GM23338 (cell line): ENCODE measurements at regions not wholly inside any gene's neighbourhood (a gene's known extent, or its start where the extent isn't known, plus 50 kb on each side); places are given as distances from the start of the nearest gene placed in this dataset.
A peak's percentile ranks its signal among the peaks of the same experiment; 100 is the strongest.

Experiments used
- ATAC-seq: fragments of 200-7000 bp; cut with Tn5 transposase; 3 replicates; pipeline ENCODE4 v1.9.1; 2020
- DNase-seq: peaks from one replicate; pipeline ENCODE4 v3.0.0-alpha.2; 2015; ENCODE audit warnings: low spot score
- H2AFZ ChIP-seq: fragments of 200-600 bp; sonication (generic); 2 replicates; pipeline ENCODE4 v1.8.0; 2016; ENCODE audit warnings: antibody characterized with exemption, mild to moderate bottlenecking, moderate library complexity
- H3F3A ChIP-seq: fragments of 200-600 bp; sonication (generic); replicated peaks from 2 replicates; pipeline ENCODE4 v1.8.0; 2017; ENCODE audit warnings: antibody characterized with exemption, mixed run types, low read depth
- H3K27ac ChIP-seq: fragments of 200-600 bp; sonication (generic); 2 replicates; pipeline ENCODE4 v1.6.1; 2016; ENCODE audit warnings: low read depth
- H3K27me3 ChIP-seq: fragments of 200-600 bp; sonication (generic); 2 replicates; pipeline ENCODE4 v1.8.0; 2016; ENCODE audit warnings: mild to moderate bottlenecking, mixed run types, moderate library complexity; ENCODE audit not compliant: insufficient read depth
- H3K36me3 ChIP-seq: fragments of 200-600 bp; sonication (generic); 2 replicates; pipeline ENCODE4 v1.8.0; 2016; ENCODE audit warnings: mild to moderate bottlenecking; ENCODE audit not compliant: insufficient read depth
- H3K4me1 ChIP-seq: fragments of 200-600 bp; sonication (generic); 2 replicates; pipeline ENCODE4 v1.8.0; 2016; ENCODE audit warnings: mild to moderate bottlenecking, moderate library complexity; ENCODE audit not compliant: insufficient read depth
- H3K4me2 ChIP-seq: fragments of 200-600 bp; sonication (generic); 2 replicates; pipeline ENCODE4 v1.7.1; 2017; ENCODE audit warnings: mixed run types
- H3K4me3 ChIP-seq: fragments of 200-600 bp; sonication (generic); 2 replicates; pipeline ENCODE4 v1.6.1; 2016; ENCODE audit warnings: mixed run types
- H3K79me2 ChIP-seq: fragments of 200-600 bp; sonication (generic); replicated peaks from 2 replicates; pipeline ENCODE4 v1.8.0; 2017; ENCODE audit warnings: mild to moderate bottlenecking; ENCODE audit not compliant: insufficient read depth
- H3K9me2 ChIP-seq: fragments of 200-600 bp; sonication (generic); 2 replicates; pipeline ENCODE4 v1.8.0; 2017; ENCODE audit not compliant: insufficient read depth
- H4K20me1 ChIP-seq: fragments of 200-600 bp; sonication (generic); replicated peaks from 2 replicates; pipeline ENCODE4 v1.8.0; 2017; ENCODE audit warnings: mild to moderate bottlenecking; ENCODE audit not compliant: insufficient read depth
- H3K27ac Mint-ChIP-seq: 2 replicates; pipeline ENCODE4 v1.8.0; 2020; ENCODE audit warnings: inconsistent platforms, mild to moderate bottlenecking, moderate library complexity, mixed read lengths
- H3K27me3 Mint-ChIP-seq: 3 replicates; pipeline ENCODE4 v1.8.0; 2022; ENCODE audit warnings: low read depth, mild to moderate bottlenecking, moderate library complexity, mixed read lengths, inconsistent platforms; ENCODE audit not compliant: insufficient read depth, poor library complexity
- H3K36me3 Mint-ChIP-seq: 3 replicates; pipeline ENCODE4 v1.8.0; 2021; ENCODE audit warnings: low read depth, mild to moderate bottlenecking, inconsistent platforms, moderate library complexity, mixed read lengths
- H3K4me1 Mint-ChIP-seq: 3 replicates; pipeline ENCODE4 v1.8.0; 2020; ENCODE audit warnings: mild to moderate bottlenecking, inconsistent platforms, mixed read lengths
- H3K4me3 Mint-ChIP-seq: 3 replicates; pipeline ENCODE4 v1.8.0; 2021; ENCODE audit warnings: moderate library complexity, mild to moderate bottlenecking, inconsistent platforms, mixed read lengths
- H3K9me3 Mint-ChIP-seq: 3 replicates; pipeline ENCODE4 v1.8.0; 2020; ENCODE audit warnings: moderate library complexity, mild to moderate bottlenecking, inconsistent platforms, mixed read lengths
- NANOG ChIP-seq: IDR thresholded peaks from 2 replicates; pipeline ENCODE4 v1.6.1; 2016; ENCODE audit warnings: antibody characterized with exemption, borderline replicate concordance
- POLR2AphosphoS5 ChIP-seq: IDR thresholded peaks from 2 replicates; pipeline ENCODE4 v1.6.1; 2016; ENCODE audit warnings: antibody characterized with exemption, low read depth
- STAT1 ChIP-seq: IDR thresholded peaks from one replicate; pipeline ENCODE4 v1.6.1; 2016; ENCODE audit warnings: antibody characterized with exemption; ENCODE audit not compliant: unreplicated experiment
- ZNF114 ChIP-seq: fragments of 250-450 bp; sonication (Bioruptor Pico); IDR thresholded peaks from 2 replicates; pipeline ENCODE4 v1.5.0; 2020; ENCODE audit warnings: mild to moderate bottlenecking, moderate library complexity
- ZNF331 ChIP-seq: fragments of 250-450 bp; sonication (Bioruptor Pico); IDR thresholded peaks from 2 replicates; pipeline ENCODE4 v1.5.0; 2020; ENCODE audit warnings: low read depth, mild to moderate bottlenecking, moderate library complexity
- TF ChIP-seq, protein P1 (sequence below): IDR thresholded peaks from one replicate; pipeline ENCODE4 v1.6.1; 2018; ENCODE audit warnings: antibody characterized with exemption; ENCODE audit not compliant: unreplicated experiment
- TF ChIP-seq, protein P2 (sequence below): IDR thresholded peaks from 2 replicates; pipeline ENCODE4 v1.6.1; 2016; ENCODE audit warnings: antibody characterized with exemption
- TF ChIP-seq, protein P3 (sequence below): fragments of 250-450 bp; sonication (Bioruptor Pico); IDR thresholded peaks from 2 replicates; pipeline ENCODE4 v1.5.0; 2020; ENCODE audit warnings: mild to moderate bottlenecking, moderate library complexity
- TF ChIP-seq, protein P4 (sequence below), 2 experiments: fragments of 200-600 bp in 1 of 2; sonication (generic) in 1 of 2; conservative IDR thresholded peaks; 2 replicates each; pipeline versions ENCODE4 v1.5.1 to v1.6.1; 2016 to 2017; ENCODE audit warnings: antibody characterized with exemption in 2 of 2, low read depth in 2 of 2, mild to moderate bottlenecking in 2 of 2, moderate library complexity in 1 of 2

DNA sequence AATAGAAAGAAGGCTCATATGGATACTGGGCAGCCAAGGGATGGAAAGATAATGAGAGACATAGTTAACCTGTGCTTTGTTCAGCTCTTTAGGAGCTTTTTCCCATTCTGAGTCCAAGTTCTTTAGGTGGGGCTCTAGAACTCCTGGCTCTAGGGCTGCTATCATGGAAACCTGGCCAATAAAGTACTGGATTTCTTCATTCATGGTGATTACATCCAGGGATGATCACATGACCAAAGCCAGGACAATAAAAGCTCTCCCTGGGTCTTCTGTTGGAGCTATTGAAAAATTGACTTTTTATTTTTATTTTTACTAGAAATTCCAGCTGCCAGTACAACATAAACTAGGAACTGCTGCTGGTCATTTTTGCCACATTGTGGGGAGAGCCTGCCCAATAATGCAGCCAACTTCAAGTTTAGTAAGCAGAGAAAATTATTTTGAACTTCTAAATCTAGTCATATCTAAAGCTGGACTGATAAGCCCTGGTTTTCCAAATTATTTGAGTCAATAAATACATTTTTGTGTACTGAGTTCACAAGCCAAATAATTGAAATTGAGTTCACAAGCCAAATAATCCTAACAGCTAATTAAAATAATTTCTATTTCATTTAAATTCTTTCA is 224.9 kb upstream of the STARD13 start:
- DNase-seq (no peak), ATAC-seq (no peak)
- Mint-ChIP-seq H3K27me3 (no peaks in the 10 kb centered on the region), H3K9me3 (peaks cover 7% of the 10 kb centered on the region; the same call in 2 of the 3 replicates), H3K4me3 (no peak overlapping the region), H3K27ac (no peak overlapping the region), H3K4me1 (peaks cover 6% of the 10 kb centered on the region; the same call in 1 of the 3 replicates), H3K36me3 (no peaks in the 10 kb centered on the region)
- Histone ChIP-seq H3F3A (no peaks in the 10 kb centered on the region), H3K9me2 (peaks cover 11% of the 10 kb centered on the region), H3K4me3 (no peak overlapping the region), H3K4me2 (no peak overlapping the region), H3K27me3 (no peaks in the 10 kb centered on the region), H3K36me3 (no peaks in the 10 kb centered on the region), H2AFZ (peak overlapping the region; percentile 74; the same call in 1 of the 2 replicates), H3K27ac (no peak overlapping the region), H4K20me1 (no peaks in the 10 kb centered on the region), H3K4me1 (no peaks in the 10 kb centered on the region), H3K79me2 (no peaks in the 10 kb centered on the region)
- TF ChIP-seq ZNF114 (CRISPR knock-in tag) (no peak), POLR2AphosphoS5 (no peak), ZNF331 (CRISPR knock-in tag) (no peak), NANOG (no peak), STAT1 (no peak)
- TF ChIP-seq, protein P1, sequence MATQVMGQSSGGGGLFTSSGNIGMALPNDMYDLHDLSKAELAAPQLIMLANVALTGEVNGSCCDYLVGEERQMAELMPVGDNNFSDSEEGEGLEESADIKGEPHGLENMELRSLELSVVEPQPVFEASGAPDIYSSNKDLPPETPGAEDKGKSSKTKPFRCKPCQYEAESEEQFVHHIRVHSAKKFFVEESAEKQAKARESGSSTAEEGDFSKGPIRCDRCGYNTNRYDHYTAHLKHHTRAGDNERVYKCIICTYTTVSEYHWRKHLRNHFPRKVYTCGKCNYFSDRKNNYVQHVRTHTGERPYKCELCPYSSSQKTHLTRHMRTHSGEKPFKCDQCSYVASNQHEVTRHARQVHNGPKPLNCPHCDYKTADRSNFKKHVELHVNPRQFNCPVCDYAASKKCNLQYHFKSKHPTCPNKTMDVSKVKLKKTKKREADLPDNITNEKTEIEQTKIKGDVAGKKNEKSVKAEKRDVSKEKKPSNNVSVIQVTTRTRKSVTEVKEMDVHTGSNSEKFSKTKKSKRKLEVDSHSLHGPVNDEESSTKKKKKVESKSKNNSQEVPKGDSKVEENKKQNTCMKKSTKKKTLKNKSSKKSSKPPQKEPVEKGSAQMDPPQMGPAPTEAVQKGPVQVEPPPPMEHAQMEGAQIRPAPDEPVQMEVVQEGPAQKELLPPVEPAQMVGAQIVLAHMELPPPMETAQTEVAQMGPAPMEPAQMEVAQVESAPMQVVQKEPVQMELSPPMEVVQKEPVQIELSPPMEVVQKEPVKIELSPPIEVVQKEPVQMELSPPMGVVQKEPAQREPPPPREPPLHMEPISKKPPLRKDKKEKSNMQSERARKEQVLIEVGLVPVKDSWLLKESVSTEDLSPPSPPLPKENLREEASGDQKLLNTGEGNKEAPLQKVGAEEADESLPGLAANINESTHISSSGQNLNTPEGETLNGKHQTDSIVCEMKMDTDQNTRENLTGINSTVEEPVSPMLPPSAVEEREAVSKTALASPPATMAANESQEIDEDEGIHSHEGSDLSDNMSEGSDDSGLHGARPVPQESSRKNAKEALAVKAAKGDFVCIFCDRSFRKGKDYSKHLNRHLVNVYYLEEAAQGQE = no peak
- TF ChIP-seq, protein P2, sequence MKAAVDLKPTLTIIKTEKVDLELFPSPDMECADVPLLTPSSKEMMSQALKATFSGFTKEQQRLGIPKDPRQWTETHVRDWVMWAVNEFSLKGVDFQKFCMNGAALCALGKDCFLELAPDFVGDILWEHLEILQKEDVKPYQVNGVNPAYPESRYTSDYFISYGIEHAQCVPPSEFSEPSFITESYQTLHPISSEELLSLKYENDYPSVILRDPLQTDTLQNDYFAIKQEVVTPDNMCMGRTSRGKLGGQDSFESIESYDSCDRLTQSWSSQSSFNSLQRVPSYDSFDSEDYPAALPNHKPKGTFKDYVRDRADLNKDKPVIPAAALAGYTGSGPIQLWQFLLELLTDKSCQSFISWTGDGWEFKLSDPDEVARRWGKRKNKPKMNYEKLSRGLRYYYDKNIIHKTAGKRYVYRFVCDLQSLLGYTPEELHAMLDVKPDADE = no peak
- TF ChIP-seq, protein P3, sequence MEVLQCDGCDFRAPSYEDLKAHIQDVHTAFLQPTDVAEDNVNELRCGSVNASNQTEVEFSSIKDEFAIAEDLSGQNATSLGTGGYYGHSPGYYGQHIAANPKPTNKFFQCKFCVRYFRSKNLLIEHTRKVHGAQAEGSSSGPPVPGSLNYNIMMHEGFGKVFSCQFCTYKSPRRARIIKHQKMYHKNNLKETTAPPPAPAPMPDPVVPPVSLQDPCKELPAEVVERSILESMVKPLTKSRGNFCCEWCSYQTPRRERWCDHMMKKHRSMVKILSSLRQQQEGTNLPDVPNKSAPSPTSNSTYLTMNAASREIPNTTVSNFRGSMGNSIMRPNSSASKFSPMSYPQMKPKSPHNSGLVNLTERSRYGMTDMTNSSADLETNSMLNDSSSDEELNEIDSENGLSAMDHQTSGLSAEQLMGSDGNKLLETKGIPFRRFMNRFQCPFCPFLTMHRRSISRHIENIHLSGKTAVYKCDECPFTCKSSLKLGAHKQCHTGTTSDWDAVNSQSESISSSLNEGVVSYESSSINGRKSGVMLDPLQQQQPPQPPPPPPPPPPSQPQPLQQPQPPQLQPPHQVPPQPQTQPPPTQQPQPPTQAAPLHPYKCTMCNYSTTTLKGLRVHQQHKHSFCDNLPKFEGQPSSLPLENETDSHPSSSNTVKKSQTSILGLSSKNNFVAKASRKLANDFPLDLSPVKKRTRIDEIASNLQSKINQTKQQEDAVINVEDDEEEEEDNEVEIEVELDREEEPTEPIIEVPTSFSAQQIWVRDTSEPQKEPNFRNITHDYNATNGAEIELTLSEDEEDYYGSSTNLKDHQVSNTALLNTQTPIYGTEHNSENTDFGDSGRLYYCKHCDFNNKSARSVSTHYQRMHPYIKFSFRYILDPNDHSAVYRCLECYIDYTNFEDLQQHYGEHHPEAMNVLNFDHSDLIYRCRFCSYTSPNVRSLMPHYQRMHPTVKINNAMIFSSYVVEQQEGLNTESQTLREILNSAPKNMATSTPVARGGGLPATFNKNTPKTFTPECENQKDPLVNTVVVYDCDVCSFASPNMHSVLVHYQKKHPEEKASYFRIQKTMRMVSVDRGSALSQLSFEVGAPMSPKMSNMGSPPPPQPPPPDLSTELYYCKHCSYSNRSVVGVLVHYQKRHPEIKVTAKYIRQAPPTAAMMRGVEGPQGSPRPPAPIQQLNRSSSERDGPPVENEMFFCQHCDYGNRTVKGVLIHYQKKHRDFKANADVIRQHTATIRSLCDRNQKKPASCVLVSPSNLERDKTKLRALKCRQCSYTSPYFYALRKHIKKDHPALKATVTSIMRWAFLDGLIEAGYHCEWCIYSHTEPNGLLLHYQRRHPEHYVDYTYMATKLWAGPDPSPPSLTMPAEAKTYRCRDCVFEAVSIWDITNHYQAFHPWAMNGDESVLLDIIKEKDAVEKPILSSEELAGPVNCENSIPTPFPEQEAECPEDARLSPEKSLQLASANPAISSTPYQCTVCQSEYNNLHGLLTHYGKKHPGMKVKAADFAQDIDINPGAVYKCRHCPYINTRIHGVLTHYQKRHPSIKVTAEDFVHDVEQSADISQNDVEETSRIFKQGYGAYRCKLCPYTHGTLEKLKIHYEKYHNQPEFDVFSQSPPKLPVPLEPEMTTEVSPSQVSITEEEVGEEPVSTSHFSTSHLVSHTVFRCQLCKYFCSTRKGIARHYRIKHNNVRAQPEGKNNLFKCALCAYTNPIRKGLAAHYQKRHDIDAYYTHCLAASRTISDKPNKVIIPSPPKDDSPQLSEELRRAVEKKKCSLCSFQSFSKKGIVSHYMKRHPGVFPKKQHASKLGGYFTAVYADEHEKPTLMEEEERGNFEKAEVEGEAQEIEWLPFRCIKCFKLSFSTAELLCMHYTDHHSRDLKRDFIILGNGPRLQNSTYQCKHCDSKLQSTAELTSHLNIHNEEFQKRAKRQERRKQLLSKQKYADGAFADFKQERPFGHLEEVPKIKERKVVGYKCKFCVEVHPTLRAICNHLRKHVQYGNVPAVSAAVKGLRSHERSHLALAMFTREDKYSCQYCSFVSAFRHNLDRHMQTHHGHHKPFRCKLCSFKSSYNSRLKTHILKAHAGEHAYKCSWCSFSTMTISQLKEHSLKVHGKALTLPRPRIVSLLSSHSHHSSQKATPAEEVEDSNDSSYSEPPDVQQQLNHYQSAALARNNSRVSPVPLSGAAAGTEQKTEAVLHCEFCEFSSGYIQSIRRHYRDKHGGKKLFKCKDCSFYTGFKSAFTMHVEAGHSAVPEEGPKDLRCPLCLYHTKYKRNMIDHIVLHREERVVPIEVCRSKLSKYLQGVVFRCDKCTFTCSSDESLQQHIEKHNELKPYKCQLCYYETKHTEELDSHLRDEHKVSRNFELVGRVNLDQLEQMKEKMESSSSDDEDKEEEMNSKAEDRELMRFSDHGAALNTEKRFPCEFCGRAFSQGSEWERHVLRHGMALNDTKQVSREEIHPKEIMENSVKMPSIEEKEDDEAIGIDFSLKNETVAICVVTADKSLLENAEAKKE (CRISPR knock-in tag) = no peak
- TF ChIP-seq, protein P4, sequence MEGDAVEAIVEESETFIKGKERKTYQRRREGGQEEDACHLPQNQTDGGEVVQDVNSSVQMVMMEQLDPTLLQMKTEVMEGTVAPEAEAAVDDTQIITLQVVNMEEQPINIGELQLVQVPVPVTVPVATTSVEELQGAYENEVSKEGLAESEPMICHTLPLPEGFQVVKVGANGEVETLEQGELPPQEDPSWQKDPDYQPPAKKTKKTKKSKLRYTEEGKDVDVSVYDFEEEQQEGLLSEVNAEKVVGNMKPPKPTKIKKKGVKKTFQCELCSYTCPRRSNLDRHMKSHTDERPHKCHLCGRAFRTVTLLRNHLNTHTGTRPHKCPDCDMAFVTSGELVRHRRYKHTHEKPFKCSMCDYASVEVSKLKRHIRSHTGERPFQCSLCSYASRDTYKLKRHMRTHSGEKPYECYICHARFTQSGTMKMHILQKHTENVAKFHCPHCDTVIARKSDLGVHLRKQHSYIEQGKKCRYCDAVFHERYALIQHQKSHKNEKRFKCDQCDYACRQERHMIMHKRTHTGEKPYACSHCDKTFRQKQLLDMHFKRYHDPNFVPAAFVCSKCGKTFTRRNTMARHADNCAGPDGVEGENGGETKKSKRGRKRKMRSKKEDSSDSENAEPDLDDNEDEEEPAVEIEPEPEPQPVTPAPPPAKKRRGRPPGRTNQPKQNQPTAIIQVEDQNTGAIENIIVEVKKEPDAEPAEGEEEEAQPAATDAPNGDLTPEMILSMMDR (conservative IDR thresholded peaks at IDR 0.05; ENCODE audit: low read depth in 2 of 2) = no peak
